NCI-H460 (cell line): ENCODE measurements at regions not wholly inside any gene's neighbourhood (a gene's known extent, or its start where the extent isn't known, plus 50 kb on each side); places are given as distances from the start of the nearest gene placed in this dataset.
"Not testable (repeated sequence)": the region's sequence is repeated elsewhere in the genome, so short reads cannot be mapped to it uniquely, and the experiment has no call there.

Experiments
- DNase-seq: peaks from one replicate; pipeline ENCODE4 v3.0.0-alpha.2; 2016; ENCODE audit warnings: low read depth; ENCODE audit errors: extremely low read depth

GRCh38 chr2:150371044-150371818 is 116.2 kb downstream of the RND3 start:
- DNase-seq = no peak

DNA sequence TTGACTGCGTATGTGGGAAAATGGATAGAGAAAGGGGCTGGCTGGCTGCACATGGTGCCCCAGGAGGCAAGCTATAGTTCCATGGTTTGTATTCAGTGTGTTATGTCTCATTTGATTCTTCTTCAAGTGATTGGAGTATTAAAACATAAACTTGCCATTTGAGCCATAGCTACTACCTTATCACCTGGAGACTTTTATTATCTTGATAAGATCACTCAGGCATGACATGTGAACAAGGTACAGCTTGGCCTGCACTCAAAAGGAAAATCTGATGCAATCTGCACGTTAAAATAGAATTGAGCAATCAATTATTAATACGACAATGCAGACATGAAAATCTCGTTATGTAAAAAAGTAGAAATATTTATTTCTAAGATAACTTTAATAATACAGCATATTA is 116.9 kb downstream of the RND3 start:
- no peak for DNase-seq

DNA sequence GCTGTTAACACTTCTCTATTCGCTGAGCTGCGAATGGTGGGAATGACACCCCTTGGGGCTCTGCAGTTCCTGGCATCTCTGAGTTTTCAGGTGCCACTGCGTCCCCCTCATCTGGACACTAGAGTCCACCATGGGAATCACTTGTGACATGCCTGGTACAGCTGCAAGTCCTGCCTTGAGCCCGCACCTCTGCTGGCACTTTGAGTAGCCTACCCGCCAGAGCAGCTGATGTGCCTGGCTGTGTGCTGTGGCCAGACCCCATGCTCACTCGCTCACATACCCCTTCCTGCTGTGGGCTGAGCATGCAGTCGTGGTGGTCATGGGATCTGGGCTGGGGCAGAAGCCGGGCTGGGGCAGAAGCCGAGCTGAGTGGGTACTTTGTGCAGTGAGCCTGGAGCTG is 117.6 kb downstream of the RND3 start:
- DNase-seq = no peak

DNA sequence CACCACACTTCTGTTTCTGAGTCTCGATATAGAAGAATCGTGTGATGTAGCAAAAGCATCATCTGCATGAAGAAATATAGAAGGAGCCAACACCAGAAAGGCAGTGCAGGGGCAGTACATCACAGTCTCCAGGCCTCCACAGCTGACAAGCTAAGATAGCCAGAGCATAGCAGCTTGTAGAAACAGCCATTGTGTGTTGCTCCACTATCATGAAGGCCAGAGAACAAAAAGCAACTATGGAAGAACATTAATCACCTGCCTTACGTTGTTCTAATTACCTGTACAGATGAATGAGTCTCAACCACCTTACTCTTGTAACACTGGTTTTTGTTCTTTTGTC is 129.0 kb downstream of the RND3 start:
- no peak for DNase-seq

- no peak for DNase-seq
These were observed 129.5 kb downstream of the RND3 start for GRCh38 chr2:150357770-150358467.

- no peak for DNase-seq
These were observed 132.0 kb downstream of the RND3 start for GRCh38 chr2:150355440-150355839.

DNA sequence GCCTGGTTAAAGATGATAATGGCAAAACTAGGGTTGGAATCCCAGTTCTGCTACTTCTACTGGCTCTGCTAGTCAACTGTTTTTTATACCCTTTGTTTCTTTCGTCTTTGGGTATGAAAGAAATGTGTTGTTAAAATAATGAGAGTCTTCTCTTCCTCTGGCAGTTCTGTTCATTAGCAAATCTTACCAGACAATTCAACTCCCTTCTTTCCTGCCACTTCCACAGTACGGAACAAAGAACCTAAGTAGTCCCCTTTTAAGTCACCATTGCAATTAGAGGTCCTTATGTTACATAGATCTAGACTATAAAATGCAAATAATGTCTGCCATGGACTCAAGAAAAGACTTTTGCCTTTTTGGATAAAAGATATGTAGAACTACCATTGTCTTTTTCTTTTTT is 134.1 kb downstream of the RND3 start:
- DNase-seq = no peak

DNA sequence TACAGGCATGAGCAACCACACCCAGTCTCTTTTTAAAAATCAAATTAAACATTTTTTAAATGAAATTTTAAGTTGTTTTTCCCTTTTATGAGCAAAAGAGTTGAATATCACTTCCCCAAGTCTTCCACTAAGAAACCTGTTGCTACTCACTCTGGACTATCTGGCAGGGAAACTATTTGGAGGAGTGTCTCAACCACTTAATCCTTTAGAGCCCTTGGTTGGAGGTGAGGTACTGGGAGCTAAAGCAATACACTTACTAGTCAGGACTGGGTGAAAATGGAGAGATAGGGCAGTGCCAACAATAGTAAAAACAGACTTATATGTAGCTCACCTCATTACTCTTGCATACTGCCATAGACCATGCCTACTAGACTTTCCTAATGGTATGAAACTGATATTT is 135.5 kb downstream of the RND3 start:
- DNase-seq = no peak

GRCh38 chr2:150350500-150350899 is 137.0 kb downstream of the RND3 start:
- no peak for DNase-seq

- no peak for DNase-seq
These were observed 140.7 kb downstream of the RND3 start for GRCh38 chr2:150346806-150347205.

GRCh38 chr2:150341982-150342680 is 145.3 kb downstream of the RND3 start:
- DNase-seq = no peak

DNA sequence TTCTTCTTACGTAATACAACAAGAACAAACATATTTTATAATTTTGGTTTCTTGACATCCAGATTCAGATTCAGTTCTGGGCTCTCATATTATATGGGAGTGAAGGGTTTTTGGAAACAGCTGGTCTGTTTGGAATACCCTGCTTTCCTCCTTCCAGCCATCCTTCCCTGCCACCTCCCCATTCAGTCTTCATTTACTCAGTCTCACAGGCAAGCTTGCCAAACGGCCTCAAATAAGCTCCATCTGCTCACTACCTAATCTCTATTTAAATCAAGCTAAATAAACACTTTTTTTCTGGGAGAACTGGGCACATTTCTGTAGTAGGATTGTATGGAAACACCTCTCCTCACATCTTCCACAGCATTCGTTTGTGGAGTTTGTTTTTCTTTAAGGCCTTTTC is 147.5 kb downstream of the RND3 start:
- DNase-seq = no peak

GRCh38 chr2:150339282-150339681 is 148.2 kb downstream of the RND3 start:
- no peak for DNase-seq

DNA sequence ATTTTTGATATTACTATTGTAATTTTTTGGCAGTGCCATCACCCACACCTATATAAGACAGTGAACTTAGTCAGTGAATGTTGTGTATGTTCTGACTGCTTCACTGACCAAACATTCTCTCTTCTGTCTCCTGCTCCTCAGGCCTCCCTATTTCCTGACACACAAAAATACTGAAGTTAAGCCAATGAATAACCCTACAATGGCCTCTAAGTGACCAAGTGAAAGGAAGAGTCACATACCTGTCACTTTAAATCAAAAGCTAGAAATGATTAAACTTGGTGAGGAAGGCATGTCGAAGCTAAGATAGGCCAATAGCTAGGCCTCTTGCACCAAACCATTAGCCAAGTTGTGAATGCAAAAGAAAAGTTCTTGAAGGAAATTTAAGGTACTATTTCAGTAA is 151.9 kb downstream of the RND3 start:
- DNase-seq = no peak

DNA sequence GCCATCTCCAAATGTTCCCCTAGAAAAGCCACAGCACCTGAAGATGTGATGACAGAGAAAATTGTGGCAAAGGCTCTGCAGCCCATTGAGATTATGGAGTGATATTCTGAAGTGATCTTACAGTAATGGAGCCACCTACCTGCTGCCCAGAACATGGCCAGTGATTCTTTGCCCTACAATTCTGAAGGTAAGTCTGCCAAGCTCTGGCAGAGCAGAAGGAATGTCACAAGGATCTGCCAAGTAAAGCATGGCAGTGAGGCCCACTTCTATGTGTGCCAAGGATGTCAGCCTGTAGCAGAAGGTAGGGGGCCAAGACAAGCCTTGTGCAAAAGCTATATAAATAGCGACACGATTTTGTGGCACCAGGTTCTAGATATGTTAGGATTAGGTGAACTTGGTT is 155.1 kb downstream of the RND3 start:
- no peak for DNase-seq

- DNase-seq = no peak
These were observed 159.6 kb downstream of the RND3 start for GRCh38 chr2:150327564-150328489.

DNA sequence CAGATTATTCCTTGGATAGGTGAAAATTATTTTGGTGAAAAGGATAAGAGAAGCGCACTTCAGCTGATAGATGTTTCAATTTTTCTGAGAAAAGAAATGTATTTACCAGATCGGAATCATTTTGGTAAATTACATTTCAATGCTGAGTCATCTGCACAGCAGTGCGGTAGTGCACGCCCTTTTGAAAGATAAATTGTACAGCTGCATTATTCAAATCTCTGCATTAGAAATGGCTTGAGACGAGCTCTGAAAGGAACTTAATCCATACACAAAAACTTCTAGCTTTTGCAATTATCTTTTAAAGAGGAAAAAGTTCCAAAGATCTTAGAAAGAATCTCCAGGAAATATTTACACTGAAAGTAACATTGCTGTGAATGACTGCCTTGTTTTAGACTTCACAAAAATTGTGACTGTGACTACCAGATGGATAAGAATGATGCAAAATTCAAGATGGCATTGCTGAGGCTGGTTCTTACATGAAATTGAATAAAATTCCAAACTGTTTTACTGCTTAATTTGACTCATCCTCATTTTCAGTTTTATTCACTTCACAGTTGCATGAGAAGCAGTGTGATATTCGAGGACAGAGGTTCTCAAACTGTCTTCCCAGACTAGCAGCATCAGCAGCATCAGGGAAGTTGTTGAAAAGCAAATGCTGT is 161.7 kb downstream of the RND3 start:
- DNase-seq = no peak

GRCh38 chr2:150323071-150323470 is 164.4 kb downstream of the RND3 start:
- not testable (repeated sequence) for DNase-seq

GRCh38 chr2:150320608-150321007 is 166.9 kb downstream of the RND3 start:
- DNase-seq = no peak
